ENCODE measurements at regions not wholly inside any gene's neighbourhood (a gene's known extent, or its start where the extent isn't known, plus 50 kb on each side); places are given as distances from the start of the nearest gene placed in this dataset.
"Not testable (repeated sequence)": the region's sequence is repeated elsewhere in the genome, so short reads cannot be mapped to it uniquely, and the experiment has no call there.

- no peak for DNase-seq (ENCODE audit: low spot score)
These were observed 598.2 kb downstream of the TRIML1 start for GRCh38 chr4:188737251-188738002.

GRCh38 chr4:188738290-188738689 lies 599.0 kb downstream of the TRIML1 start:
- DNase-seq (ENCODE audit: low spot score) = not testable (repeated sequence)

- DNase-seq (ENCODE audit: low spot score) = not testable (repeated sequence)
These were observed 600.9 kb downstream of the TRIML1 start for GRCh38 chr4:188740172-188740571.

GRCh38 chr4:188740791-188741190 lies 601.5 kb downstream of the TRIML1 start:
- DNase-seq (ENCODE audit: low spot score) = not testable (repeated sequence)

- DNase-seq (ENCODE audit: low spot score) = no peak
These were observed 615.2 kb downstream of the TRIML1 start for GRCh38 chr4:188754372-188755002.

GRCh38 chr4:188767496-188767895 lies 628.3 kb downstream of the TRIML1 start:
- DNase-seq (ENCODE audit: low spot score) = no peak

- DNase-seq (ENCODE audit: low spot score) = no peak
These were observed 639.7 kb downstream of the TRIML1 start for GRCh38 chr4:188778905-188779304.

GRCh38 chr4:188779581-188779980 lies 640.3 kb downstream of the TRIML1 start:
- no peak for DNase-seq (ENCODE audit: low spot score)

- DNase-seq (ENCODE audit: low spot score) = no peak
These were observed 640.8 kb downstream of the TRIML1 start for GRCh38 chr4:188780028-188780427.

GRCh38 chr4:188780686-188781085 lies 641.4 kb downstream of the TRIML1 start:
- no peak for DNase-seq (ENCODE audit: low spot score)

GRCh38 chr4:188781655-188782054 lies 642.4 kb downstream of the TRIML1 start:
- no peak for DNase-seq (ENCODE audit: low spot score)

- no peak for DNase-seq (ENCODE audit: low spot score)
These were observed 643.9 kb downstream of the TRIML1 start for GRCh38 chr4:188783175-188783574.

- DNase-seq (ENCODE audit: low spot score) = no peak
These were observed 644.4 kb downstream of the TRIML1 start for GRCh38 chr4:188783606-188784160.

- DNase-seq (ENCODE audit: low spot score) = not testable (repeated sequence)
These were observed 657.4 kb downstream of the TRIML1 start for GRCh38 chr4:188796600-188796999.

GRCh38 chr4:188797011-188797410 lies 657.8 kb downstream of the TRIML1 start:
- DNase-seq (ENCODE audit: low spot score) = not testable (repeated sequence)

GRCh38 chr4:188804861-188805260 lies 665.6 kb downstream of the TRIML1 start:
- no peak for DNase-seq (ENCODE audit: low spot score)

GRCh38 chr4:188811121-188811520 lies 671.9 kb downstream of the TRIML1 start:
- no peak for DNase-seq (ENCODE audit: low spot score)

GRCh38 chr4:188812644-188813043 lies 673.4 kb downstream of the TRIML1 start:
- DNase-seq (ENCODE audit: low spot score) = no peak

- DNase-seq (ENCODE audit: low spot score) = no peak
These were observed 679.1 kb downstream of the TRIML1 start for GRCh38 chr4:188818300-188818699.

GRCh38 chr4:188819233-188819632 lies 680.0 kb downstream of the TRIML1 start:
- DNase-seq (ENCODE audit: low spot score) = no peak

- DNase-seq (ENCODE audit: low spot score) = no peak
These were observed 682.3 kb downstream of the TRIML1 start for GRCh38 chr4:188821500-188821899.

GRCh38 chr4:188822698-188823097 lies 683.5 kb downstream of the TRIML1 start:
- no peak for DNase-seq (ENCODE audit: low spot score)

GRCh38 chr4:188824553-188824952 lies 685.3 kb downstream of the TRIML1 start:
- no peak for DNase-seq (ENCODE audit: low spot score)

Measured in CD4-positive, alpha-beta T cell treated with Interleukin-6 at 100 ng/mL for 8 hours (primary cell).